ENCODE measurements at regions not wholly inside any gene's neighbourhood (a gene's known extent, or its start where the extent isn't known, plus 50 kb on each side); places are given as distances from the start of the nearest gene placed in this dataset.

GRCh38 chr4:89610236-89610635, 226.7 kb downstream of the SNCA start:
- no peak for DNase-seq
- in situ Hi-C loops (cut with HindIII; ENCODE audit: low pct_ligation_motif_present, low pct_unique_long_range_greater_than_20kb, low sequenced_read_pairs) = no loop called here

GRCh38 chr4:89609756-89610155, 227.2 kb downstream of the SNCA start:
- no peak for DNase-seq
- in situ Hi-C loops (cut with HindIII; ENCODE audit: low pct_ligation_motif_present, low pct_unique_long_range_greater_than_20kb, low sequenced_read_pairs) = no loop called here

- in situ Hi-C loops (cut with HindIII; ENCODE audit: low pct_ligation_motif_present, low pct_unique_long_range_greater_than_20kb, low sequenced_read_pairs) = no loop called here
- DNase-seq = no peak
Measured at GRCh38 chr4:89604951-89605350, 232.0 kb downstream of the SNCA start.

DNA sequence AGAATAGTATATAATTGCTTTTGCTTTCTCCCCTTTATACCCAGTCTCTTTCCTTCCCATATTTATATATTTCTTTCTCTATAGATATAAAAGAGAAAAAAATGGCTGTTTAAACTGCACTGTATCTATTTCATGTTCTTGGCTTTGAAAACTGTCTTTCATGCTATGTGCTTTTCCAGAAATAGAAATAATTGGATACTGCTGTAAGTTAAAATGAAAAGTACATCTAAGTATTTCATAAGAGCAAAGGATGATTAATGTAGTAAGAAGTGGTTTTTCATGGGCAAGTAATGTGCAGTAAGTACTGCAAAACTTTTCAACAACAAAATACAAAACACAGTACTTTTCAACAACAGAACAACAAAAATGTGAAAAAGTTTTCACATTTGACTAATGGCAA, 237.9 kb downstream of the SNCA start:
- in situ Hi-C loops (cut with HindIII; ENCODE audit: low pct_ligation_motif_present, low pct_unique_long_range_greater_than_20kb, low sequenced_read_pairs) = no loop called here
- DNase-seq = no peak

GRCh38 chr4:89598602-89599001, 238.4 kb downstream of the SNCA start:
- in situ Hi-C loops (cut with HindIII; ENCODE audit: low pct_ligation_motif_present, low pct_unique_long_range_greater_than_20kb, low sequenced_read_pairs) = no loop called here
- peak; percentile 41 for DNase-seq

DNA sequence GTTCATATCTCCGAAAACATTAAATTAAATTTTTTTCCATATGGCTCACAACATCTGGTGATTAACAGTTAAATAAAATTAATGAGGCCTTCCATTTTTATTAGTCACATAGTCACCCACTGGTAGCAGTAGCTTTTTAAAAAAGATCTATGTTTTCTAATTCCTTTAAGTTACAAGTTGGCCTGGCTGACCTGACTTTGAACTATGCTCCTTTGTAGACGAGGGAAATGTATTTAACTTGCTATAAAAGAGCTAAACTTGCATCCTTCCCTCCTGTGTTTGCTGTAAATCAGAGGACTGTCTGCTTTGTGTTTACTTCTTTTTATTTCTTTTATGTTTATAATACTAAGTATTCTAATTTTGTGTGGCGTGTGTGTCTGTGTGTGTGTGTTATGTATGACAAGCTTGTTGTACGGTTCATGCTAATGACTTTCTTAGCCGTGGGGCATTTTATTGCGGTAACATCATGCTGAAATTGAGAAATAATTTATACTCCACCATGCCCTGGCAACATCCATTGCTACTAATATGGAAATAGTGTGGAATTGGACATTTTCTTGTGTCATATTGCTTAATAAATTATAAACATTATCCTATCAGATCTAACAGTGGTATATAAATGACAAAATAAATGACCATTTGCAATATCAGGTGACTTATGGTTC, 241.7 kb downstream of the SNCA start:
- in situ Hi-C loops (cut with HindIII; ENCODE audit: low pct_ligation_motif_present, low pct_unique_long_range_greater_than_20kb, low sequenced_read_pairs) = no loop called here
- DNase-seq = no peak

GRCh38 chr4:89590128-89590527, 246.8 kb downstream of the SNCA start:
- in situ Hi-C loops (cut with HindIII; ENCODE audit: low pct_ligation_motif_present, low pct_unique_long_range_greater_than_20kb, low sequenced_read_pairs) = no loop called here
- no peak for DNase-seq

DNA sequence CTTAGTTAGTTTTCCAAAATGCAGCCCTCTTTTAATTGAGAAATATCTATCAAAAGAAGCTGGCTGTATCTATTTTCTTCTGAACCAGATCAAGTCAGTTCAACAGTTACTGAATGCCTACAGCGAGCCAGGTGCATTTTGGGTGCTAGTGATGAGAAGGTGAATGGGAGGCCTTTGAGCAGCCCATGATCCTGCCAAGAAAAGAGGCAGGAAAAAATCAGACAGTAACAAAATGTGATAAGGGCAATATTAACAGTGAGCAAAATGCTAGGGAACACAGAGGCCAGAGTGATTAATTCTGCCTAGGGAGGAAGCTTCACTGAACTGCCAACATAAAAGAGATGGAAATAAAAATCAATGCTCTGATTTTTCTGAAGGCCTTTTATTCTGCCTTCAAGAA, 248.5 kb downstream of the SNCA start:
- DNase-seq = no peak
- in situ Hi-C loops (cut with HindIII; ENCODE audit: low pct_ligation_motif_present, low pct_unique_long_range_greater_than_20kb, low sequenced_read_pairs) = no loop called here

DNA sequence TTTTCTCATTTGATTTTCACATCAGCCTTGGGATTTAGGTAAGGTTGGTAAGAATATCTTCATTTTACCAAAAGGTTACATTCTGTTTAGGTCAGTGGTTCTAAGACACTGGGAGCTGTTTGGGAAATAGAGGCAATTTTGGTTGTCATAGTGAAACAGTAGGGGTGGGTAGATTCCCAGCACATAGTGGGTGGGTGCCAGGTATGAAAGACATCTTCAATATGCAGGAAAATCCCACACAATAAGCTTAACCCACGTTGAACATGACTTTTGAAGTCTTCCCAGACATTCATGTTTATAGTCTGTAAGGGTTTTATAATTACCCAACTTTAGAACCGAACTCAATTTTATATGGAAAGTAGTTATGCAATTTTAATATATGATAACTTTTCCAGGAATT, 249.6 kb downstream of the SNCA start:
- in situ Hi-C loops (cut with HindIII; ENCODE audit: low pct_ligation_motif_present, low pct_unique_long_range_greater_than_20kb, low sequenced_read_pairs) = no loop called here
- DNase-seq = no peak

DNA sequence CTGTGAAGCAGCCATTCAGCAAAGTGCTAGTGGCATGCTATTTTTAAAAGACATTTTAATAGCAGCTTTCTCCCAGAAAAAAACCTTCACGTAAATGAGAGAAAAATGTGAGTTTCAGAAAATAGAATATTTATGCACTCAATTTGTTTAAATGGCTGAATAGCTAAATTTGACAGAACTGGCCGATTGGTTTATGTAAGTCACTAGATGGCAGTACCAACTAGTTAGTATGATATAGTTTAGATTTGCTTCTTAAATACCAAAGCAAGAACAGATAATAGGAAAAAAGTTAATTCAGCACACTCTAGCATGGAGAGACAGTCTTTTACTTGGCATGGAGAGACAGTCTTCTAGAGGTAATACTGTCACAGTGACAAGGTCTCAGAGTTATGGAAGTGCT, 250.1 kb downstream of the SNCA start:
- in situ Hi-C loops (cut with HindIII; ENCODE audit: low pct_ligation_motif_present, low pct_unique_long_range_greater_than_20kb, low sequenced_read_pairs) = no loop called here
- DNase-seq = peak; percentile 22

DNA sequence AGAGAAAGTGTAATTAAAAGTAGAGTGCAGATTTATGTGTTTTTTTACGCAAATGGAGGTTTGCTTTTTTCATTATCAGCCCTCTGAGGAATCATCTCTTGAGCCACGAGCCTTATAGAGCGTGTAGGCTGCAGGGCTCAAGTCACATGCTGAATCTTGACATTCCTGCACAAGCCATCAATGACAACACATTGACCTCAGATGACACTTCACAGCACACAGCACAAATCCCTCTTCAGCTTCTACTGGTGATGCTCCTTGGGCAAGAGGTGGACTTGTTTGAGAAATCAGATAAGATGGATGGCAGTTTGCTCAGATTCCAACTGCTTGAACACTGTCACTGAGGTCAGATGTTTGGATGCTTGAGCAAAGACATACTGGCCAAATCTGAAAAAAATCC, 250.6 kb downstream of the SNCA start:
- in situ Hi-C loops (cut with HindIII; ENCODE audit: low pct_ligation_motif_present, low pct_unique_long_range_greater_than_20kb, low sequenced_read_pairs) = no loop called here

GRCh38 chr4:89582756-89583505, 254.0 kb downstream of the SNCA start:
- in situ Hi-C loops (cut with HindIII; ENCODE audit: low pct_ligation_motif_present, low pct_unique_long_range_greater_than_20kb, low sequenced_read_pairs) = no loop called here
- no peak for DNase-seq

More for the DNA sequence above, 250.6 kb downstream of the SNCA start:
- DNase-seq = no peak

GRCh38 chr4:89579771-89580170, 257.2 kb downstream of the SNCA start:
- no peak for DNase-seq
- in situ Hi-C loops (cut with HindIII; ENCODE audit: low pct_ligation_motif_present, low pct_unique_long_range_greater_than_20kb, low sequenced_read_pairs) = no loop called here

DNA sequence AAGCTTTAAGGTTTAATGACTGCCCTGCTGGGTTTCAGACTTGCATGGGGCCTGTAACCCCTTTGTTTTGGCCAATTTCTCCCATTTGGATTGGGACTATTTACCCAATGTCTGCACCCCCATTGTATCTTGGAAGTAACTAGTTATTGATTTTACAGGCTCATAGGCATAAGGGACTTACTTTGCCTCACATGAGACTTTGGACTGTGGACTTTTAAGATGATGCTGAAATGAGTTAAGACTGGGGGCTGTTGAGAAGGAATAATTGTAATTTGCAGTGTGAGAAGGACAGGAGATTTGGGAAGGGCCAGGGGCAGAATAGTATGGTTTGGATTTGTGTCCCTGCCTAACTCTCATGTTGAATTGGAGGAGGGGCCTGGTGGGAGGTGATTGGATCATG, 260.7 kb downstream of the SNCA start:
- in situ Hi-C loops (cut with HindIII; ENCODE audit: low pct_ligation_motif_present, low pct_unique_long_range_greater_than_20kb, low sequenced_read_pairs) = no loop called here
- no peak for DNase-seq

GRCh38 chr4:89575840-89576239, 261.1 kb downstream of the SNCA start:
- DNase-seq = no peak
- in situ Hi-C loops (cut with HindIII; ENCODE audit: low pct_ligation_motif_present, low pct_unique_long_range_greater_than_20kb, low sequenced_read_pairs) = no loop called here

- in situ Hi-C loops (cut with HindIII; ENCODE audit: low pct_ligation_motif_present, low pct_unique_long_range_greater_than_20kb, low sequenced_read_pairs) = no loop called here
- DNase-seq = no peak
Measured at GRCh38 chr4:89574176-89574575, 262.8 kb downstream of the SNCA start.

DNA sequence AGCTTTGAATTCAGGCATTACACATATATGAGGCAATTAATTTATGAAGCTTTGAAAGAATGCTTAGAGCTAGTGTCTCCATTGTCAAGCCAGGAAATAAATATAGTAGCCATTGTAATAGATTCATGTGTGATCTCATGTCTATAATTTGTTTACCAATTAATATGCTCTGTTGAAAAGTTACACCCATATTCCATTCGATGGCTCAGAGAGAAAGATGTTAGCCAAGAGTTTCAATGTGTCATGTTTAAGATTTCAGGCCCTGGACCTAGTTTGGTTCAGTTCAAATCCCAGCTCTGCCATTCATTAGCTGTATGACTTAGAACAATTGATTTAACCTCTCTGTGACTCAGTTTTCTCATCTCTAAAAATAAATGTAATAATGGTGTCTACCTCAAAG, 263.3 kb downstream of the SNCA start:
- in situ Hi-C loops (cut with HindIII; ENCODE audit: low pct_ligation_motif_present, low pct_unique_long_range_greater_than_20kb, low sequenced_read_pairs) = no loop called here
- no peak for DNase-seq

- in situ Hi-C loops (cut with HindIII; ENCODE audit: low pct_ligation_motif_present, low pct_unique_long_range_greater_than_20kb, low sequenced_read_pairs) = no loop called here
- no peak for DNase-seq
Measured at GRCh38 chr4:89572224-89572858, 264.6 kb downstream of the SNCA start.

- in situ Hi-C loops (cut with HindIII; ENCODE audit: low pct_ligation_motif_present, low pct_unique_long_range_greater_than_20kb, low sequenced_read_pairs) = no loop called here
- no peak for DNase-seq
Measured at GRCh38 chr4:89570931-89571330, 263.3 kb upstream of the GPRIN3 start.

DNA sequence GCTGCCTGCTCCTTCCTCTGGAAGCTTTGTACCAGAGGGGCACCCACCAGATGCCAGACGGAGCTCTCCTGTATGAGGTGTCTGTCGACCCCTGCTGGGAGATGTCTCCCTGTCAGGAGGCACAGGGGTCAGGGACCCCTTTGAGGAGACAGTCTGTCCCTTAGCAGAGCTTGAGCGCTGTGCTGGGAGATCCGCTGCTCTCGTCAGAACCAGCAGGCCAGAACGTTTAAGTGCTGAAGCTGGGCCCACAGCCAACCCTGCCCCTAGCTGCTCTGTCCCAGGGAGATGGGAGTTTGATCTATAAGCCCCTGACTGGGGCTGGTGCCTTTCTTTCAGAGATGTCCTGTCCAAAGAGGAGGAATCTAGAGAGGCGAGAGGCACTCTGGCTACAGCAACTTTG, 260.3 kb upstream of the GPRIN3 start:
- DNase-seq = no peak
- in situ Hi-C loops (cut with HindIII; ENCODE audit: low pct_ligation_motif_present, low pct_unique_long_range_greater_than_20kb, low sequenced_read_pairs) = no loop called here
